ENCODE measurements at regions not wholly inside any gene's neighbourhood (a gene's known extent, or its start where the extent isn't known, plus 50 kb on each side); places are given as distances from the start of the nearest gene placed in this dataset.

GRCh38 chr4:103397541-103397940, 199.4 kb upstream of the CENPE start:
- TF ChIP-seq, protein P1, sequence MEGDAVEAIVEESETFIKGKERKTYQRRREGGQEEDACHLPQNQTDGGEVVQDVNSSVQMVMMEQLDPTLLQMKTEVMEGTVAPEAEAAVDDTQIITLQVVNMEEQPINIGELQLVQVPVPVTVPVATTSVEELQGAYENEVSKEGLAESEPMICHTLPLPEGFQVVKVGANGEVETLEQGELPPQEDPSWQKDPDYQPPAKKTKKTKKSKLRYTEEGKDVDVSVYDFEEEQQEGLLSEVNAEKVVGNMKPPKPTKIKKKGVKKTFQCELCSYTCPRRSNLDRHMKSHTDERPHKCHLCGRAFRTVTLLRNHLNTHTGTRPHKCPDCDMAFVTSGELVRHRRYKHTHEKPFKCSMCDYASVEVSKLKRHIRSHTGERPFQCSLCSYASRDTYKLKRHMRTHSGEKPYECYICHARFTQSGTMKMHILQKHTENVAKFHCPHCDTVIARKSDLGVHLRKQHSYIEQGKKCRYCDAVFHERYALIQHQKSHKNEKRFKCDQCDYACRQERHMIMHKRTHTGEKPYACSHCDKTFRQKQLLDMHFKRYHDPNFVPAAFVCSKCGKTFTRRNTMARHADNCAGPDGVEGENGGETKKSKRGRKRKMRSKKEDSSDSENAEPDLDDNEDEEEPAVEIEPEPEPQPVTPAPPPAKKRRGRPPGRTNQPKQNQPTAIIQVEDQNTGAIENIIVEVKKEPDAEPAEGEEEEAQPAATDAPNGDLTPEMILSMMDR (IDR thresholded peaks at IDR 0.05): no peak
- TF ChIP-seq POLR2A (IDR thresholded peaks at IDR 0.05): no peak
